Endodermal cell (in vitro differentiated cells): ENCODE measurements at regions not wholly inside any gene's neighbourhood (a gene's known extent, or its start where the extent isn't known, plus 50 kb on each side); places are given as distances from the start of the nearest gene placed in this dataset.

Experiments used
- DNase-seq: peaks from one replicate; pipeline ENCODE4 v3.0.0-alpha.2; 2017
- H3K27ac ChIP-seq: 2 replicates; pipeline ENCODE4 v1.5.1; 2013; ENCODE audit warnings: mild to moderate bottlenecking, low read depth, low read length, moderate library complexity
- H3K27me3 ChIP-seq: 2 replicates; pipeline ENCODE4 v1.6.1; 2013; ENCODE audit warnings: mild to moderate bottlenecking, low read length, moderate library complexity; ENCODE audit not compliant: insufficient read depth, control insufficient read depth, poor library complexity, severe bottlenecking
- H3K36me3 ChIP-seq: 2 replicates; pipeline ENCODE4 v1.7.0; 2013; ENCODE audit warnings: mild to moderate bottlenecking, low read length, moderate library complexity; ENCODE audit not compliant: control insufficient read depth, insufficient read depth
- H3K4me1 ChIP-seq: one replicate; pipeline ENCODE4 v1.7.0; 2013; ENCODE audit warnings: low read length; ENCODE audit not compliant: control insufficient read depth, insufficient read depth
- H3K4me3 ChIP-seq: 2 replicates; pipeline ENCODE4 v1.5.1; 2013; ENCODE audit warnings: mild to moderate bottlenecking, low read length, moderate library complexity
- H3K9ac ChIP-seq: 2 replicates; pipeline ENCODE4 v1.6.1; 2013; ENCODE audit warnings: mild to moderate bottlenecking, low read length, moderate library complexity; ENCODE audit not compliant: poor library complexity, severe bottlenecking; ENCODE audit errors: extremely low read depth
- H3K9me3 ChIP-seq: 2 replicates; pipeline ENCODE4 v1.6.1; 2013; ENCODE audit warnings: mild to moderate bottlenecking, low read length, moderate library complexity; ENCODE audit not compliant: control insufficient read depth
- H3K27ac Mint-ChIP-seq: 2 replicates; pipeline ENCODE4 v1.8.0; 2020; ENCODE audit warnings: mixed read lengths
- H3K27me3 Mint-ChIP-seq: 2 replicates; pipeline ENCODE4 v1.8.0; 2021; ENCODE audit warnings: mild to moderate bottlenecking, mixed read lengths; ENCODE audit not compliant: insufficient read depth
- H3K36me3 Mint-ChIP-seq: 2 replicates; pipeline ENCODE4 v1.8.0; 2020; ENCODE audit warnings: low read depth, mixed read lengths
- H3K4me1 Mint-ChIP-seq: 2 replicates; pipeline ENCODE4 v1.8.0; 2020; ENCODE audit warnings: mixed read lengths
- H3K4me3 Mint-ChIP-seq: 2 replicates; pipeline ENCODE4 v1.8.0; 2020; ENCODE audit warnings: mild to moderate bottlenecking, moderate library complexity, mixed read lengths
- H3K9me3 Mint-ChIP-seq: 2 replicates; pipeline ENCODE4 v1.8.0; 2020; ENCODE audit warnings: mild to moderate bottlenecking, mixed read lengths
- WGBS, 2 experiments: methylation state at CpG; one replicate each; pipeline versions ENCODE4 v1.1.5 to v1.1.7; 2013; ENCODE audit warnings: missing lambda C conversion rate in 2 of 2, mixed read lengths in 1 of 2; ENCODE audit not compliant: insufficient coverage in 1 of 2, insufficient read length in 1 of 2; 5-methylcytosine and 5-hydroxymethylcytosine counted together
- TF ChIP-seq, protein P1 (sequence below): fragments of 200-600 bp; sonication (generic); conservative IDR thresholded peaks from 2 replicates; pipeline ENCODE4 v1.5.0; 2021; ENCODE audit warnings: antibody characterized with exemption, mild to moderate bottlenecking

DNA sequence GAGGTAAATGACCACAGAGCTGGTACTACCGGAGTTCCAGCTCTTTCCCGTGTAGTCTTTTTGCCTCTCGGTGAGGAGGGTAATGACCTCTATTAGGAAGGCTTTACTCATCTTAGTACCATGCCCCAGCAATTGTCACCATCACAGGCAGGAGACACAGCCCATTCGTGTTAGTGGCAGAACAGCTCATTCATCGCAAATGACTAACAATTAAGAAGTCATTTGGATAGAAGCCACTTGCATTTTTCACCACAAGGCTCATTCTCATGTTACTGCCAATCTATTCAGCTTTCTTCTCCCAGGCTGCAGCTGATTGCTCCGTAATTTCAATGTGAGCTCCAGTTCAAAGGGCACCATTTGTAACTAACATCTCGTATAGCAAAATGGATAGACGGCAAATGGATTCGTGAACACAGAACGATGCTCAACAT is 718.8 kb upstream of the TMEM132C start:
- no peaks in the 10 kb centered on the region for H3K4me1 ChIP-seq
- H3K27me3 ChIP-seq: no peaks in the 10 kb centered on the region
- H3K4me3 ChIP-seq: no peak overlapping the region
- 75 to 87% methylated on average over 10 of the region's 10 CpGs for WGBS, 2 experiments
- no peaks in the 10 kb centered on the region for H3K36me3 ChIP-seq
- TF ChIP-seq, protein P1, sequence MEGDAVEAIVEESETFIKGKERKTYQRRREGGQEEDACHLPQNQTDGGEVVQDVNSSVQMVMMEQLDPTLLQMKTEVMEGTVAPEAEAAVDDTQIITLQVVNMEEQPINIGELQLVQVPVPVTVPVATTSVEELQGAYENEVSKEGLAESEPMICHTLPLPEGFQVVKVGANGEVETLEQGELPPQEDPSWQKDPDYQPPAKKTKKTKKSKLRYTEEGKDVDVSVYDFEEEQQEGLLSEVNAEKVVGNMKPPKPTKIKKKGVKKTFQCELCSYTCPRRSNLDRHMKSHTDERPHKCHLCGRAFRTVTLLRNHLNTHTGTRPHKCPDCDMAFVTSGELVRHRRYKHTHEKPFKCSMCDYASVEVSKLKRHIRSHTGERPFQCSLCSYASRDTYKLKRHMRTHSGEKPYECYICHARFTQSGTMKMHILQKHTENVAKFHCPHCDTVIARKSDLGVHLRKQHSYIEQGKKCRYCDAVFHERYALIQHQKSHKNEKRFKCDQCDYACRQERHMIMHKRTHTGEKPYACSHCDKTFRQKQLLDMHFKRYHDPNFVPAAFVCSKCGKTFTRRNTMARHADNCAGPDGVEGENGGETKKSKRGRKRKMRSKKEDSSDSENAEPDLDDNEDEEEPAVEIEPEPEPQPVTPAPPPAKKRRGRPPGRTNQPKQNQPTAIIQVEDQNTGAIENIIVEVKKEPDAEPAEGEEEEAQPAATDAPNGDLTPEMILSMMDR: no peak
- Mint-ChIP-seq H3K36me3 (no peaks in the 10 kb centered on the region), H3K27me3 (peaks cover 7% of the 10 kb centered on the region), H3K4me3 (no peak overlapping the region), H3K9me3 (peaks cover 8% of the 10 kb centered on the region), H3K4me1 (peaks cover 15% of the 10 kb centered on the region), H3K27ac (no peak overlapping the region)
- H3K27ac ChIP-seq: no peak overlapping the region
- peaks cover 4% of the 10 kb centered on the region for H3K9me3 ChIP-seq
- no peak for DNase-seq
- H3K9ac ChIP-seq: no peak overlapping the region

DNA sequence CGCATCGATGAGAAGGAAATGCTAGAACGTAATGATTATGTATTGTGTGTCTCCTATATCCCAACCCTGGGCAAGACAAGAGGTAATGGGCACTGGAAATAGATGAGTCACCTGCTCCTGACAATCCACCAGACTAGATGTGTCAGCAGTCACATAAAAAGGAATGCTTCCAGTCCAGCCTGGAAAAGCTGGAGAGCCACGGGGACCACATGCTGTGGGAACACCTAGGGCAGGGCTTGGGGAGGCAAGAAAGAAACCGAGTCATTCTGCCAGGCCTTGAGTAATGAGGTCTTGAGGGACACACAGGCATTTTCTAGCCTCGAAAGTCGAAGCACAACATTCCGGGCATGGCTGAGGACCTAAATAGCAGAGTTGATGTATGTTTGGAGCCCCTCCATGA is 716.7 kb upstream of the TMEM132C start:
- Mint-ChIP-seq H3K27ac (no peak overlapping the region), H3K4me1 (peaks cover 10% of the 10 kb centered on the region), H3K36me3 (no peaks in the 10 kb centered on the region), H3K9me3 (peaks cover 8% of the 10 kb centered on the region), H3K27me3 (peaks cover 7% of the 10 kb centered on the region), H3K4me3 (no peak overlapping the region)
- Histone ChIP-seq H3K27ac (no peak overlapping the region), H3K4me1 (no peaks in the 10 kb centered on the region), H3K27me3 (no peaks in the 10 kb centered on the region), H3K9ac (no peak overlapping the region), H3K9me3 (peaks cover 4% of the 10 kb centered on the region), H3K36me3 (no peaks in the 10 kb centered on the region), H3K4me3 (no peak overlapping the region)
- DNase-seq: no peak
- TF ChIP-seq, protein P1: no peak
- WGBS, 2 experiments: 77 to 80% methylated on average over 5 to 8 of the region's 8 CpGs

DNA sequence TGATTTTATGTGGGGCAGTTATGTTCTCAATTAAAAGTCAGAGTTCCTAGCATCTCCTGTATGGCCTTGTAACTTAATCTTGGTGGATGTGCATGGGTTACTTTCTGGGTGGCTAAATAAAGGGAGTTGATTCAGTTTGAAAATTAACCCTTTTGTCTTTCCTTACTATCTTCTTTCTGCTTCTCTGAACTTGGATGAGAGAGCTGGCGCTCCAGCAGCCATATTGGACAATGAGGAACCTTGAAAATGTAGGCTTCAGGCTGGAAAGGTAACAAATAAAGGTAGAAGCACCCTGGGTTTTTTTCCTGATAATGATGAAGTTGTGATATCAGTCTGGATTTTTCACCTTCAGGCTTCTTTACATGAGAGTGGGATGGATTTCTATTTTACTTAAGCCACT is 714.1 kb upstream of the TMEM132C start:
- Mint-ChIP-seq H3K9me3 (peaks cover 8% of the 10 kb centered on the region), H3K36me3 (no peaks in the 10 kb centered on the region), H3K27me3 (peaks cover 7% of the 10 kb centered on the region), H3K4me1 (peaks cover 6% of the 10 kb centered on the region), H3K27ac (no peak overlapping the region), H3K4me3 (no peak overlapping the region)
- Histone ChIP-seq H3K4me1 (no peaks in the 10 kb centered on the region), H3K36me3 (no peaks in the 10 kb centered on the region), H3K9ac (no peak overlapping the region), H3K27me3 (no peaks in the 10 kb centered on the region), H3K4me3 (no peak overlapping the region), H3K27ac (no peak overlapping the region), H3K9me3 (peaks cover 4% of the 10 kb centered on the region)
- DNase-seq: no peak
- 0% methylated on average over 1 of the region's 1 CpG; no CpG with 5 or more reads in 1 of the 2 experiments for WGBS, 2 experiments
- TF ChIP-seq, protein P1: no peak
